A673 (cell line): ENCODE measurements at regions not wholly inside any gene's neighbourhood (a gene's known extent, or its start where the extent isn't known, plus 50 kb on each side); places are given as distances from the start of the nearest gene placed in this dataset.

ENCODE experiments used
- BruUV-seq: library from RNA; stranded (reverse); fragments of 400-500 nt; replicated peaks from 2 replicates; lab custom pipeline; 2021; lab: Mats Ljungman, UMichigan
- CTCF ChIA-PET: fragments of 300-600 bp; sonication (Branson Sonifier 250); formaldehyde crosslinking; loops from one replicate; lab custom pipeline; 2022; ENCODE audit warnings: antibody characterized with exemption; lab: Charles Lee
- POLR2A ChIA-PET: fragments of 300-600 bp; sonication (Branson Sonifier 250); formaldehyde crosslinking; loops from one replicate; lab custom pipeline; 2022; ENCODE audit warnings: antibody characterized with exemption; ENCODE audit not compliant: low non-redundant PET; lab: Charles Lee
- DNase-seq: peaks from one replicate; pipeline ENCODE4 v3.0.0-alpha.2; 2015; ENCODE audit warnings: low spot score
- H3K27ac ChIP-seq: fragments of 200-600 bp; sonication (generic); 2 replicates; pipeline ENCODE4 v1.5.1; 2016; ENCODE audit warnings: mixed run types, low read depth, mild to moderate bottlenecking, mixed read lengths, antibody characterized with exemption, low read length; ENCODE audit not compliant: poor library complexity, severe bottlenecking
- H3K27me3 ChIP-seq: fragments of 200-600 bp; sonication (generic); replicated peaks from 2 replicates; pipeline ENCODE4 v1.6.1; 2017; ENCODE audit warnings: mixed run types, low read depth, mild to moderate bottlenecking, mixed read lengths, antibody characterized with exemption, low read length; ENCODE audit not compliant: insufficient read depth, poor library complexity
- H3K36me3 ChIP-seq: fragments of 200-600 bp; sonication (generic); 2 replicates; pipeline ENCODE4 v1.6.1; 2016; ENCODE audit warnings: mixed run types, mild to moderate bottlenecking, mixed read lengths, antibody characterized with exemption, low read length; ENCODE audit not compliant: insufficient read depth, poor library complexity, severe bottlenecking
- H3K4me1 ChIP-seq: fragments of 200-600 bp; sonication (generic); 2 replicates; pipeline ENCODE4 v1.6.1; 2017; ENCODE audit warnings: mixed run types, mild to moderate bottlenecking, mixed read lengths, antibody characterized with exemption, low read length; ENCODE audit not compliant: insufficient read depth, poor library complexity, severe bottlenecking
- H3K4me3 ChIP-seq: fragments of 200-600 bp; sonication (generic); 2 replicates; pipeline ENCODE4 v1.5.1; 2016; ENCODE audit warnings: low read depth, mixed run types, mild to moderate bottlenecking, mixed read lengths, low read length; ENCODE audit not compliant: poor library complexity, severe bottlenecking
- H3K9me3 ChIP-seq: fragments of 200-600 bp; sonication (generic); 2 replicates; pipeline ENCODE4 v1.6.1; 2016; ENCODE audit warnings: mixed run types, low read depth, mild to moderate bottlenecking, mixed read lengths, antibody characterized with exemption, low read length; ENCODE audit not compliant: poor library complexity, severe bottlenecking
- CTCF ChIP-seq: fragments of 300-800, 200-600 bp; sonication (generic); conservative IDR thresholded peaks from 2 replicates; pipeline ENCODE4 v1.5.1; 2017; ENCODE audit warnings: low read depth, mild to moderate bottlenecking, antibody characterized with exemption, low read length, moderate library complexity, mixed read lengths
- EZH2 ChIP-seq: fragments of 200-600 bp; sonication (generic); IDR thresholded peaks from 2 replicates; pipeline ENCODE4 v1.6.1; 2017; ENCODE audit warnings: borderline replicate concordance, low read depth, mild to moderate bottlenecking, mixed read lengths, antibody characterized with exemption, low read length; ENCODE audit not compliant: poor library complexity, severe bottlenecking
- intact Hi-C: fragments of 100-400 bp; cut with micrococcal nuclease; formaldehyde crosslinking; loops from one replicate; pipeline ENCODE4 v1.10.0; 2022; ENCODE audit not compliant: unreplicated experiment

DNA sequence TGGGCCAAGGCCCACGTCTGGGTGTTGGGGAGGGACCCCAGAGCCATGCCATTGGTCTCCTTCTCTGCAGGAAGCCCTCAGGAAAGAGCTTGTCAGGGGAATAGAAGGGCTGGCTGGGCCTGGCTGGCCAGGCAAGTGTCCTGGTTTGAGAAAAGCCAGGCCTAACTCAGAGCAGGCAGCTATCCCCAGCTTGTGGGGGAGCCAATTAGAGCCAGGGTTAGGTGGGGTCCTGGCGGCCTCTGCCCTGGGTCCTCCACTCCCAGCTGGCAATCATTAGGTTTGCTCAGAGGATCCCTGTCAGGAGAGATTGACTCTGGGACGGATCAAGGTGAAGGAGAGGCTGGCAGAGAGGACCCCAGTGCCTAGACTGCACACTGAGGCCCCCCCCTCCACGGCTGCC lies 64.8 kb downstream of the PJA1 start:
- intact Hi-C loops, result no loop called here
- no peaks in the 10 kb centered on the region for H3K4me1 ChIP-seq
- H3K4me3 ChIP-seq, result no peak overlapping the region
- ChIA-PET POLR2A (no interaction called here), CTCF (no interaction called here)
- TF ChIP-seq CTCF, result no peak
- TF ChIP-seq EZH2, result no peak
- no peaks in the 10 kb centered on the region for H3K9me3 ChIP-seq
- BruUV-seq, result no TSS peak
- no peak for DNase-seq
- H3K36me3 ChIP-seq, result no peaks in the 10 kb centered on the region
- no peak overlapping the region for H3K27ac ChIP-seq
- H3K27me3 ChIP-seq, result no peaks in the 10 kb centered on the region

- TF ChIP-seq EZH2 (no peak), CTCF (no peak)
- Histone ChIP-seq H3K4me3 (no peak overlapping the region), H3K27ac (no peak overlapping the region), H3K36me3 (no peaks in the 10 kb centered on the region), H3K27me3 (no peaks in the 10 kb centered on the region), H3K4me1 (no peaks in the 10 kb centered on the region), H3K9me3 (no peaks in the 10 kb centered on the region)
- no TSS peak for BruUV-seq
- CTCF ChIA-PET, result no interaction called here
- intact Hi-C loops, result no loop called here
- no peak for DNase-seq
- POLR2A ChIA-PET, result no interaction called here
Measured at GRCh38 chrX:69097451-69098236, 67.6 kb downstream of the PJA1 start.

DNA sequence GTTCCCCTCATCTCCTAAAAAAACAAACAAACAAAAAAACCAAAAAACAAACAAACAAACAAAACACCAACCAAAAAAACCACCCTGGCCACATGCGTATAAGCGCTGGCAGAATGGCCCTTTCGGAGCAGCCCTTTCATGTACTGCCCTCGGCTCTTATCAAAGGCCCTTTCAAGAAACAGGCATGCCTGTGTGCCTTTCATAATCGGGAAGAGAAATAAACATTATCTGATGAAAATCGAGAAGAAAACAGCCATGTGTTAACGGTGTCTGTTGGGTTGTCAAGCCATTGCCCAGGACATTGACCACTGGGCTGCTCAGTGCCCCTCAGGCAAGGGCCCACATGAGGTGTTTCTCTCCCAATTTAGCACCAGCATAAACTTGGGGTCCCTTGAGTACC lies 68.3 kb downstream of the PJA1 start:
- Histone ChIP-seq H3K9me3 (no peaks in the 10 kb centered on the region), H3K27ac (no peak overlapping the region), H3K4me3 (no peak overlapping the region), H3K4me1 (no peaks in the 10 kb centered on the region), H3K27me3 (no peaks in the 10 kb centered on the region), H3K36me3 (no peaks in the 10 kb centered on the region)
- TF ChIP-seq CTCF (no peak), EZH2 (no peak)
- POLR2A ChIA-PET, result no interaction called here
- CTCF ChIA-PET, result no interaction called here
- no TSS peak for BruUV-seq
- intact Hi-C loops, result no loop called here
- no peak for DNase-seq
